Prostate gland (tissue), 2 donors: ENCODE measurements at regions not wholly inside any gene's neighbourhood (a gene's known extent, or its start where the extent isn't known, plus 50 kb on each side); places are given as distances from the start of the nearest gene placed in this dataset.

Source experiments
- POLR2A ChIP-seq: fragments of 450-650 bp; IDR thresholded peaks from one replicate; pipeline ENCODE4 v1.6.1; 2016; ENCODE audit warnings: antibody characterized with exemption, mild to moderate bottlenecking
- TF ChIP-seq, protein P1 (sequence below), 4 experiments: fragments of 200-600 bp in 2 of 4; fragments of 450-650 bp in 2 of 4; sonication (generic) in 2 of 4; IDR thresholded peaks; 1 replicate in 3 of 4; 2 replicates in 1 of 4; pipeline ENCODE4 v1.5.1; 2016 to 2019; ENCODE audit warnings: antibody characterized with exemption in 4 of 4, mild to moderate bottlenecking in 2 of 4, moderate library complexity in 2 of 4

DNA sequence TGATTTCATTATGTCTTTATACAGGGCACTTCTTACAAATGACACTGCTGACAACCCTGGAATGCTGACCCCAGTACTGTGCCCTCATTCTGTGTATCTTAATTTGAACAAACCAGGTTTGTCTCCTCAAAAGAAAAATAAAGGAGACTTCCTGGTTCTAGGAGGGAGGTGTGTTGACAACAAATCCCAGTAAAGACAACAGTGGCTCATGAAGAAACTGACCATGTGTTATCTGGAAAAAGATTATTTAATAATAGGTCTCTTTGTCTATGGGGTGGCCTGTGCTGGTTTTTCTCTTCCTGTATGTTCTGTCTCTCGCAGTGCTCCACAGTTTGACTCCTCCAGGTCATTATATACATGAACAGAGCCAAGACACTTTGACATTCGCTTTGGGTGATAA, 454.6 kb downstream of the LMO4 start:
- TF ChIP-seq POLR2A, result no peak
- TF ChIP-seq, protein P1, sequence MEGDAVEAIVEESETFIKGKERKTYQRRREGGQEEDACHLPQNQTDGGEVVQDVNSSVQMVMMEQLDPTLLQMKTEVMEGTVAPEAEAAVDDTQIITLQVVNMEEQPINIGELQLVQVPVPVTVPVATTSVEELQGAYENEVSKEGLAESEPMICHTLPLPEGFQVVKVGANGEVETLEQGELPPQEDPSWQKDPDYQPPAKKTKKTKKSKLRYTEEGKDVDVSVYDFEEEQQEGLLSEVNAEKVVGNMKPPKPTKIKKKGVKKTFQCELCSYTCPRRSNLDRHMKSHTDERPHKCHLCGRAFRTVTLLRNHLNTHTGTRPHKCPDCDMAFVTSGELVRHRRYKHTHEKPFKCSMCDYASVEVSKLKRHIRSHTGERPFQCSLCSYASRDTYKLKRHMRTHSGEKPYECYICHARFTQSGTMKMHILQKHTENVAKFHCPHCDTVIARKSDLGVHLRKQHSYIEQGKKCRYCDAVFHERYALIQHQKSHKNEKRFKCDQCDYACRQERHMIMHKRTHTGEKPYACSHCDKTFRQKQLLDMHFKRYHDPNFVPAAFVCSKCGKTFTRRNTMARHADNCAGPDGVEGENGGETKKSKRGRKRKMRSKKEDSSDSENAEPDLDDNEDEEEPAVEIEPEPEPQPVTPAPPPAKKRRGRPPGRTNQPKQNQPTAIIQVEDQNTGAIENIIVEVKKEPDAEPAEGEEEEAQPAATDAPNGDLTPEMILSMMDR (IDR thresholded peaks at IDR 0.05), result no peak
